ENCODE measurements at regions not wholly inside any gene's neighbourhood (a gene's known extent, or its start where the extent isn't known, plus 50 kb on each side); places are given as distances from the start of the nearest gene placed in this dataset.
"Not testable (repeated sequence)": the region's sequence is repeated elsewhere in the genome, so short reads cannot be mapped to it uniquely, and the experiment has no call there.

GRCh38 chrX:21207080-21207479 lies 167.1 kb upstream of the CNKSR2 start:
- H2AFZ ChIP-seq (replicated peaks; ENCODE audit: low read length, poor library complexity): no peak overlapping the region
- no peaks in the 10 kb centered on the region for H3K4me1 ChIP-seq (ENCODE audit: control insufficient read depth, insufficient read depth, low read length)
- no peaks in the 10 kb centered on the region for H3K36me3 ChIP-seq (ENCODE audit: control insufficient read depth, insufficient read depth, low read length)
- ChIA-PET CTCF (no interaction called here), POLR2A (ENCODE audit: unreplicated experiment) (no interaction called here)
- no peak overlapping the region for H3K9ac ChIP-seq (ENCODE audit: low read depth, low read length)
- H3K18ac ChIP-seq (ENCODE audit: low read depth, low read length): no peak overlapping the region
- H2AK5ac ChIP-seq (ENCODE audit: low read depth, low read length): no peak overlapping the region
- no peak overlapping the region for H3K4me2 ChIP-seq (ENCODE audit: low read depth, low read length)
- no TSS peak for BruUV-seq (replicated peaks)
- no peak overlapping the region for H4K8ac ChIP-seq (ENCODE audit: low read depth in 2 of 2, low read length in 2 of 2)
- no peaks in the 10 kb centered on the region for H4K20me1 ChIP-seq (ENCODE audit: insufficient read depth, low read length)
- DNase-seq (no peak), ATAC-seq (ENCODE audit: low read depth) (no peak)
- in situ Hi-C loops (cut with MboI; ENCODE audit: low sequenced_read_pairs): no loop called here
- no peaks in the 10 kb centered on the region for H3K27me3 ChIP-seq (ENCODE audit: control insufficient read depth, insufficient read depth, low read length)
- H3K79me1 ChIP-seq (ENCODE audit: low read depth in 1 of 2, low read length in 2 of 2): no peaks in the 10 kb centered on the region
- dilution Hi-C loops (cut with HindIII; ENCODE audit: low sequenced_read_pairs, unreplicated experiment): no loop called here
- intact Hi-C loops (cut with micrococcal nuclease): no loop called here
- no peak overlapping the region for H2AK9ac ChIP-seq (replicated peaks; ENCODE audit: low read depth, low read length, poor library complexity)
- H4K5ac ChIP-seq (ENCODE audit: low read depth, low read length): no peak overlapping the region
- H3K9me3 ChIP-seq (ENCODE audit: control insufficient read depth, insufficient read depth, low read length): peaks cover 7% of the 10 kb centered on the region
- no peak overlapping the region for H3K27ac ChIP-seq (ENCODE audit: insufficient read depth, low read length)
- no peak overlapping the region for H3K56ac ChIP-seq (ENCODE audit: extremely low read depth, insufficient read depth, low read length)
- H3K4ac ChIP-seq (ENCODE audit: low read depth, low read length): no peak overlapping the region
- no peak overlapping the region for H3K14ac ChIP-seq (replicated peaks; ENCODE audit: low read depth, low read length)
- H3K4me3 ChIP-seq (ENCODE audit: insufficient read depth, low read depth, low read length): no peak overlapping the region
- H4K91ac ChIP-seq (ENCODE audit: insufficient read depth, low read depth, low read length): no peak overlapping the region
- H2BK120ac ChIP-seq (ENCODE audit: low read depth, low read length): no peak overlapping the region
- no peak overlapping the region for H2BK5ac ChIP-seq (ENCODE audit: low read depth, low read length, poor library complexity, severe bottlenecking)
- H3K23ac ChIP-seq (ENCODE audit: low read depth, low read length): no peak overlapping the region
- H2BK20ac ChIP-seq (ENCODE audit: low read depth, low read length): no peak overlapping the region
- TF ChIP-seq, protein P1, sequence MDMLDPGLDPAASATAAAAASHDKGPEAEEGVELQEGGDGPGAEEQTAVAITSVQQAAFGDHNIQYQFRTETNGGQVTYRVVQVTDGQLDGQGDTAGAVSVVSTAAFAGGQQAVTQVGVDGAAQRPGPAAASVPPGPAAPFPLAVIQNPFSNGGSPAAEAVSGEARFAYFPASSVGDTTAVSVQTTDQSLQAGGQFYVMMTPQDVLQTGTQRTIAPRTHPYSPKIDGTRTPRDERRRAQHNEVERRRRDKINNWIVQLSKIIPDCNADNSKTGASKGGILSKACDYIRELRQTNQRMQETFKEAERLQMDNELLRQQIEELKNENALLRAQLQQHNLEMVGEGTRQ (IDR thresholded peaks at IDR 0.05; ENCODE audit: low read depth, low read length): no peak
- TF ChIP-seq RCOR1 (IDR thresholded peaks at IDR 0.05; ENCODE audit: insufficient replicate concordance, low read length) (no peak), MAZ (IDR thresholded peaks at IDR 0.05; ENCODE audit: borderline replicate concordance, low read depth, low read length) (no peak), RFX5 (IDR thresholded peaks at IDR 0.05; ENCODE audit: low read depth, low read length) (no peak), BHLHE40 (IDR thresholded peaks at IDR 0.05; ENCODE audit: low read depth, low read length) (no peak), POLR2A (IDR thresholded peaks at IDR 0.05; ENCODE audit: low read depth, low read length) (no peak), MAFK (IDR thresholded peaks at IDR 0.05; ENCODE audit: low read depth, low read length) (no peak), RAD21 (IDR thresholded peaks at IDR 0.05; ENCODE audit: low read length) (no peak)
- TF ChIP-seq, protein P2, sequence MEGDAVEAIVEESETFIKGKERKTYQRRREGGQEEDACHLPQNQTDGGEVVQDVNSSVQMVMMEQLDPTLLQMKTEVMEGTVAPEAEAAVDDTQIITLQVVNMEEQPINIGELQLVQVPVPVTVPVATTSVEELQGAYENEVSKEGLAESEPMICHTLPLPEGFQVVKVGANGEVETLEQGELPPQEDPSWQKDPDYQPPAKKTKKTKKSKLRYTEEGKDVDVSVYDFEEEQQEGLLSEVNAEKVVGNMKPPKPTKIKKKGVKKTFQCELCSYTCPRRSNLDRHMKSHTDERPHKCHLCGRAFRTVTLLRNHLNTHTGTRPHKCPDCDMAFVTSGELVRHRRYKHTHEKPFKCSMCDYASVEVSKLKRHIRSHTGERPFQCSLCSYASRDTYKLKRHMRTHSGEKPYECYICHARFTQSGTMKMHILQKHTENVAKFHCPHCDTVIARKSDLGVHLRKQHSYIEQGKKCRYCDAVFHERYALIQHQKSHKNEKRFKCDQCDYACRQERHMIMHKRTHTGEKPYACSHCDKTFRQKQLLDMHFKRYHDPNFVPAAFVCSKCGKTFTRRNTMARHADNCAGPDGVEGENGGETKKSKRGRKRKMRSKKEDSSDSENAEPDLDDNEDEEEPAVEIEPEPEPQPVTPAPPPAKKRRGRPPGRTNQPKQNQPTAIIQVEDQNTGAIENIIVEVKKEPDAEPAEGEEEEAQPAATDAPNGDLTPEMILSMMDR (conservative IDR thresholded peaks at IDR 0.05; ENCODE audit: low read depth, low read length): no peak
- no peaks in the 10 kb centered on the region for H3K9me1 ChIP-seq (ENCODE audit: insufficient read depth, low read length)
- no peak overlapping the region for H2BK15ac ChIP-seq (ENCODE audit: low read depth, low read length)

DNA sequence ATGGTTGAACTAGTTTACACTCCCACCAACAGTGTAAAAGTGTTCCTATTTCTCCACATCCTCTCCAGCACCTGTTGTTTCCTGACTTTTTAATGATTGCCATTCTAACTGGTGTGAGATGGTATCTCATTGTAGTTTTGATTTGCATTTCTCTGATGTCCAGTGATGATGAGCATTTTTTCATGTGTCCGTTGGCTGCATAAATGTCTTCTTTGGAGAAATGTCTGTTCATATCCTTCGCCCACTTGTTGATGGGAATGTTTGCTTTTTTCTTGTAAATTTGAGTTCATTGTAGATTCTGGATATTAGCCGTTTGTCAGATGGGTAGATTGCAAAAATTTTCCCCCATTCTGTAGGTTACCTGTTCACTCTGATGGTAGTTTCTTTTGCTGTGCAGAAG lies 155.0 kb upstream of the CNKSR2 start:
- WGBS, 2 experiments (ENCODE audit: extremely low coverage in 2 of 2, insufficient read length in 1 of 2): no CpG with 5 or more reads among the region's 3 CpGs
- H2BK5ac ChIP-seq (ENCODE audit: low read depth, low read length, poor library complexity, severe bottlenecking); H2AFZ ChIP-seq (replicated peaks; ENCODE audit: low read length, poor library complexity); H3K4ac ChIP-seq (ENCODE audit: low read depth, low read length); H3K4me1 ChIP-seq (ENCODE audit: control insufficient read depth, insufficient read depth, low read length); H2AK9ac ChIP-seq (replicated peaks; ENCODE audit: low read depth, low read length, poor library complexity); H3K4me3 ChIP-seq (ENCODE audit: insufficient read depth, low read depth, low read length); in situ Hi-C loops (cut with MboI; ENCODE audit: low sequenced_read_pairs); H3K14ac ChIP-seq (replicated peaks; ENCODE audit: low read depth, low read length); dilution Hi-C loops (cut with HindIII; ENCODE audit: low sequenced_read_pairs, unreplicated experiment); CTCF ChIA-PET; H3K9me1 ChIP-seq (ENCODE audit: insufficient read depth, low read length); POLR2A ChIA-PET (ENCODE audit: unreplicated experiment); H3K27me3 ChIP-seq (ENCODE audit: control insufficient read depth, insufficient read depth, low read length); BruUV-seq (replicated peaks); H3K23ac ChIP-seq (ENCODE audit: low read depth, low read length); H2BK15ac ChIP-seq (ENCODE audit: low read depth, low read length); intact Hi-C loops (cut with micrococcal nuclease); H3K36me3 ChIP-seq (ENCODE audit: control insufficient read depth, insufficient read depth, low read length); H3K27ac ChIP-seq (ENCODE audit: insufficient read depth, low read length); H3K18ac ChIP-seq (ENCODE audit: low read depth, low read length); H3K56ac ChIP-seq (ENCODE audit: extremely low read depth, insufficient read depth, low read length); H3K79me1 ChIP-seq (ENCODE audit: low read depth in 1 of 2, low read length in 2 of 2); H2BK20ac ChIP-seq (ENCODE audit: low read depth, low read length); H3K4me2 ChIP-seq (ENCODE audit: low read depth, low read length); H4K91ac ChIP-seq (ENCODE audit: insufficient read depth, low read depth, low read length); H4K5ac ChIP-seq (ENCODE audit: low read depth, low read length); H2AK5ac ChIP-seq (ENCODE audit: low read depth, low read length); H3K9ac ChIP-seq (ENCODE audit: low read depth, low read length); H3K9me3 ChIP-seq (ENCODE audit: control insufficient read depth, insufficient read depth, low read length); H4K8ac ChIP-seq (ENCODE audit: low read depth in 2 of 2, low read length in 2 of 2); H4K20me1 ChIP-seq (ENCODE audit: insufficient read depth, low read length); H2BK120ac ChIP-seq (ENCODE audit: low read depth, low read length); ATAC-seq (ENCODE audit: low read depth); DNase-seq: not testable (repeated sequence)

Measured in IMR-90 (cell line).